KG1 (cell line): ENCODE measurements at regions not wholly inside any gene's neighbourhood (a gene's known extent, or its start where the extent isn't known, plus 50 kb on each side); places are given as distances from the start of the nearest gene placed in this dataset.

Source experiments
- DNase-seq: peaks from one replicate; lab custom pipeline; 2025; lab: John Stamatoyannopoulos, UW

GRCh38 chr13:26967119-26968038, 204.2 kb downstream of the USP12 start:
- no peak for DNase-seq

GRCh38 chr13:26966701-26967080, 204.9 kb downstream of the USP12 start:
- DNase-seq = no peak

- DNase-seq = no peak
These were observed 205.5 kb downstream of the USP12 start for GRCh38 chr13:26965952-26966700.

GRCh38 chr13:26964278-26965250, 204.0 kb upstream of the GPR12 start:
- no peak for DNase-seq

- DNase-seq = no peak
These were observed 202.1 kb upstream of the GPR12 start for GRCh38 chr13:26962671-26963070.

GRCh38 chr13:26961890-26962615, 201.5 kb upstream of the GPR12 start:
- DNase-seq = no peak

- DNase-seq = no peak
These were observed 196.6 kb upstream of the GPR12 start for GRCh38 chr13:26957182-26957581.

- DNase-seq = no peak
These were observed 196.0 kb upstream of the GPR12 start for GRCh38 chr13:26956522-26957142.

- DNase-seq = no peak
These were observed 194.4 kb upstream of the GPR12 start for GRCh38 chr13:26954976-26955375.

GRCh38 chr13:26953291-26953690, 192.7 kb upstream of the GPR12 start:
- DNase-seq = no peak

- DNase-seq = no peak
These were observed 192.1 kb upstream of the GPR12 start for GRCh38 chr13:26952551-26953143.

- DNase-seq = no peak
These were observed 191.1 kb upstream of the GPR12 start for GRCh38 chr13:26951581-26952177.

GRCh38 chr13:26950968-26951367, 190.4 kb upstream of the GPR12 start:
- no peak for DNase-seq

GRCh38 chr13:26950546-26950945, 190.0 kb upstream of the GPR12 start:
- no peak for DNase-seq

GRCh38 chr13:26949701-26950502, 189.3 kb upstream of the GPR12 start:
- no peak for DNase-seq

GRCh38 chr13:26948353-26948752, 187.8 kb upstream of the GPR12 start:
- DNase-seq = no peak

- DNase-seq = peak; percentile 8
These were observed 186.2 kb upstream of the GPR12 start for GRCh38 chr13:26946684-26947343.

GRCh38 chr13:26943748-26944147, 183.2 kb upstream of the GPR12 start:
- no peak for DNase-seq

- DNase-seq = no peak
These were observed 181.6 kb upstream of the GPR12 start for GRCh38 chr13:26942184-26942583.
